ENCODE measurements at regions not wholly inside any gene's neighbourhood (a gene's known extent, or its start where the extent isn't known, plus 50 kb on each side); places are given as distances from the start of the nearest gene placed in this dataset.
A peak's percentile ranks its signal among the peaks of the same experiment; 100 is the strongest.

GRCh38 chr12:77591959-77592743, 238.5 kb upstream of the NAV3 start:
- no peak overlapping the region for H3K4me3 ChIP-seq
- 67 to 79% (median 73%) methylated on average over 9 of the region's 9 CpGs for WGBS, 4 donors
- intact Hi-C loops (cut with DNase I), result no loop called here
- peak in 1 of 7 donors; percentile 56 for DNase-seq
- H3K4me1 ChIP-seq (replicated peaks in 1 of 2), result no peaks in the 10 kb centered on the region
- no peaks in the 10 kb centered on the region for H3K27me3 ChIP-seq
- no peak for TF ChIP-seq CTCF (IDR thresholded peaks at IDR 0.05)
- TF ChIP-seq POLR2A (IDR thresholded peaks at IDR 0.05), result no peak
- H3K36me3 ChIP-seq (replicated peaks in 1 of 2), result no peaks in the 10 kb centered on the region
- no peak overlapping the region for H3K27ac ChIP-seq
- no peaks in the 10 kb centered on the region for H3K9me3 ChIP-seq (replicated peaks in 1 of 3)

- Histone ChIP-seq H3K4me1 (replicated peaks in 1 of 2) (no peaks in the 10 kb centered on the region), H3K4me3 (no peak overlapping the region), H3K27me3 (no peaks in the 10 kb centered on the region), H3K27ac (no peak overlapping the region), H3K9me3 (replicated peaks in 1 of 3) (no peaks in the 10 kb centered on the region), H3K36me3 (replicated peaks in 1 of 2) (no peaks in the 10 kb centered on the region)
- no peak for DNase-seq
- 65 to 80% (median 75%) methylated on average over 4 of the region's 4 CpGs for WGBS, 4 donors
- intact Hi-C loops (cut with DNase I), result no loop called here
- TF ChIP-seq POLR2A (IDR thresholded peaks at IDR 0.05), result no peak
- no peak for TF ChIP-seq CTCF (IDR thresholded peaks at IDR 0.05)
Measured at GRCh38 chr12:77590306-77590705, 240.4 kb upstream of the NAV3 start.

- DNase-seq, result no peak
- WGBS, 4 donors, result 65 to 74% (median 72%) methylated on average over 3 of the region's 3 CpGs
- Histone ChIP-seq H3K36me3 (replicated peaks in 1 of 2) (no peaks in the 10 kb centered on the region), H3K27me3 (no peaks in the 10 kb centered on the region), H3K27ac (no peak overlapping the region), H3K4me1 (replicated peaks in 1 of 2) (no peaks in the 10 kb centered on the region), H3K4me3 (no peak overlapping the region), H3K9me3 (replicated peaks in 1 of 3) (peaks cover 0 to 4% (median 0%) of the 10 kb centered on the region in 3 donors)
- intact Hi-C loops (cut with DNase I), result no loop called here
- TF ChIP-seq CTCF (IDR thresholded peaks at IDR 0.05), result no peak
Measured at GRCh38 chr12:77584860-77585259, 245.8 kb upstream of the NAV3 start.

- no peak for DNase-seq
- 27 to 60% (median 52%) methylated on average over 4 of the region's 4 CpGs for WGBS, 4 donors
- H3K9me3 ChIP-seq (replicated peaks in 1 of 3), result peaks cover 0 to 4% (median 0%) of the 10 kb centered on the region in 3 donors
- intact Hi-C loops (cut with DNase I), result no loop called here
- TF ChIP-seq CTCF (IDR thresholded peaks at IDR 0.05) (no peak), POLR2A (IDR thresholded peaks at IDR 0.05) (no peak)
- no peaks in the 10 kb centered on the region for H3K36me3 ChIP-seq (replicated peaks in 1 of 2)
- no peak overlapping the region for H3K27ac ChIP-seq
- H3K4me3 ChIP-seq, result no peak overlapping the region
- no peaks in the 10 kb centered on the region for H3K27me3 ChIP-seq
- no peaks in the 10 kb centered on the region for H3K4me1 ChIP-seq (replicated peaks in 1 of 2)
Measured at GRCh38 chr12:77578466-77579220, 252.1 kb upstream of the NAV3 start.

Data from adrenal gland (tissue), 9 donors.